ENCODE measurements at regions not wholly inside any gene's neighbourhood (a gene's known extent, or its start where the extent isn't known, plus 50 kb on each side); places are given as distances from the start of the nearest gene placed in this dataset.
A peak's percentile ranks its signal among the peaks of the same experiment; 100 is the strongest.

DNA sequence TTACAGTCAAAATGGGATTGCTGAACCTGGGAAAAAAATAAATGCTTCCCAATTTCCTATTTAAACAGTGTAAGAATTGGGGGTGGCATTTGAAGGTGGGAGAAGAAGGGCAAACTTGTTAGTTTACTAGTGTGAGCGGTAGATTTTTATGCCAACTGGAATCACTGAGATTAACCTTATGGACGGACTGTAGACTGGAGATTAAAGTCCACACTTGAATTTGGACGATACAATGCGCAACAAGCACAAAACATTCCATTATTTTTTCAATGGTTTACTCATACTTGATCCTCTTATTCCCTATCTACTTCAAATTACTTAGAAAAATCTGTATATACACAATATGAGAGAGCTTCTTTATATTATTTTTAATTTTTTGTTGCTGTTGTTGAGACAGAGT lies 269.6 kb upstream of the KLF14 start:
- no peak for DNase-seq

DNA sequence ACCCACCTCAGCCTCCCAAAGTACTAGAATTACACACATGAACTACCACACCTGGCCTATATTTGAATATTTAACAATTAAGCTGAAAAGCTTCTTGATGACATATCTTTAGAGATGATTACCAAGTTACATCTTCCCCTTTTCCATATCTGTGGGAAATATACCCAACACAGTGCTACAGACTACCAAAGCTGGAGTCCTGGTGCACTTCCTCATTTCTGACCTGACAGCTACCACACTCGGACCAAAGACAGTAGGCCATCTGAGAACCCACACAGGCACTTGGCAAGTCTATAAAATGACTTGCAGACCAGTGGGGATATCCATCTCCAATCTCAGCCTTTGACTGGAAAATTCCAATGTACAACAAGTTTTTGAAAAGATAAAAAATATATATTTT lies 270.4 kb upstream of the KLF14 start:
- no peak for DNase-seq

DNA sequence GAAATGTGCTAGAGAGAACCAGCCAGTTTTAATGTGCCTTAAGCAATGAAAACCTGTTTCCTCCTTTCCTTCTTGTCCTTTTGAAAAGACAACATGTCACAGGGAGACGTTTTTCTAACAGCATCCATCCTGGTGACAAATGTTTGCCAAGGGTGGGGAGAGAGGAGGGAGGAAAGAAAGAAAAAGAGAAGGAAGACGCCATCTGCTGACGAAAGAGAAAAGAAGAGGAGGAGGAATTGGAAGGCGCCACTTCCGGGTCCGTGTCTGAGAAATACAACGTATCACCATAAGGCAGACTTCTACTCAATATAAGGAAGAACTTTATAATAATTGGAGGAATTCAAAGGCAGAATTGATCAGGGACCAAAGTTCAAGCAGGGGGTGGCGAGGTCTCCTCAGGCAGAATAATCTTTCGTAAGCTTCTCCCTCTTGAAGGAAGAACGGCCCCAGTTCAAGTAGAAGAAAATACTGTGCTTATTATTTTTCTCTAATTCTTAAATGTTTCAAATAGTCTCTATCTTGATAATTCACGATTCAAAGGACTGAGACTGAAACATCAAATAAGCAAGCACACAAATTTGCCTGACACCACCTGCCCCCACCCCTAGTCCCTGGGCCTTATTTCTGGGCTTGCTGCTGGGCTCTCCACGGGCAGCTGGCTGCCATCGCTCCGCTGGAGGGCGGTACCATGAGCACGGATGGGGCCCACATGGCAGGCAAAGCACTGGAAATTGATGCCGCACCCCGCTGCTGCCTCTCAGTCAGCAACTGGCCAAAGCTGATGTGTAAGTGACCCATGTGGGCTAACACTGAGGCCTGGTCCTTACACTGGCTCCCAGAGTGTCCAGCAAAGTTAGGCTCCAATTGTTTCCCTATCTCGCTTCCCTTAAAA lies 273.7 kb upstream of the KLF14 start:
- DNase-seq = peak; percentile 51

DNA sequence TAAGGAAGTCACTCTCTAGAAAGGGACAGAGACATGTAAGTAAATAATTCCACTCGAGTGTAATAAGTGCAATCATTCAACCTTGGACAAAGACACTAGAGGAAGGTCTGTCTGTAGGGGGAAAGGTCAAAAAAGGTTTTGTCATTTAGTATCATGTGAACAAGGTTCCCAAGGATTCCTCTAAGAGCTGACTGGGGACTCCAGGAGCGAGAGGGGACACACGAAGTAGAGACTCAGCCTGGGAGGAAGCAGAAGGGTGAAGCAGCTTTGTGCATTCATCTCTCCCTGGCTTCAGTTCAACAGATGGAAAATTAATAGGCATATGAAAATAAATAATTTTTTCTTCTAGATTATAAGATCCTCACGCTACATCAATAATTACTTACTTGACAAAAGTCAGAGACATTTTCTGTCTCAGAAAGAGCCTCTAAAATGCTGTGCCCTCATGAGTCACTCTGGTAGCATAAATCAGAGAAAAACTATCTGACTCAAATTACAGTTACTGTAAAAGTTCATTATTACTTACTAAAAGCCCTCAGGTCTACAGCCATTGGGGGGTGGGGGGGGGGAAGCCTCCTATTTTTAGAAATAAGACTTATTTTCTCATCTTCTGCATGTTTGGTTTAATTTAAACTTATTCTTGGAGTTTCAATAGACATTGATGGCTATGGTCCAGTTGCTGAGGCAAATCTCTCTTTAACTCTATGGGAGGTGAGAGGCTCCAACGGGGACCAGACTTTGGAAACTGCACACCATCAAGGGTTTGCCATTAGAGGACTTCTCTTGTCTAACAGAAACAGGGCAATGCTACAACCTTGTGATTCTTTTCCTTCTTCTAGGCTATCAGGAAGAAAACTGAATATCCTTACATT lies 275.1 kb upstream of the KLF14 start:
- no peak for DNase-seq

DNA sequence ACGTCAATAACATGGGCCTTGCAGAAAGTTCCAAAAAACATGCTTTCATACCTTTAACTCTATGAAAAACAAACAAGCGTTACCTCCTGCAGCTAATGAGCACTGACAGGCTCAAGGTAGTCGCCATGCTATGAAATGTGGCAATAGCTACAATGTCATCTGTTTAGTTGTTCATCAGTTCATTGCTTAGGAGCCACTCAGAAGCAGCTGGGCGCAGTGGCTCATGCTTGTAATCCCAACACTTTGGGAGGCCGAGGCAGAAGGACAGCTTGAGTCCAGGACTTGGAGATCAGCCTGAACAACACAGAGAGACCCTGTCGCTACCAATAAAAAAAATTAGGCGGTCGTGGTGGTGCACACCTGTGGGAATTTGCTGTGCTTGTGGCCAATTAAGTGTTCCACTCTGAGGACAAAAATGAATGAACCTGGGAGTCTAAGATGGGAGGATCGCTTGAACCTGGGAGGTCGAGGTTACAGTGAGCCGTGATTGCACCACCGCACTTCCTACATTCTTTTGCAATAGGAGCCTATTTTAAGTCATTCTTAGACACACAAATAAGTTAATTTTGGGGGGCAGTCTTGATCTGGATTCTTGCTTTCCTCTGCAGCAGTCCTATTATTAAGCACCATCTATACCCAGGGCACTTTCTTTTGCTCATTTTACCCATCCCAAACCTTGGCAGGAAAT lies 276.2 kb upstream of the KLF14 start:
- no peak for DNase-seq

DNA sequence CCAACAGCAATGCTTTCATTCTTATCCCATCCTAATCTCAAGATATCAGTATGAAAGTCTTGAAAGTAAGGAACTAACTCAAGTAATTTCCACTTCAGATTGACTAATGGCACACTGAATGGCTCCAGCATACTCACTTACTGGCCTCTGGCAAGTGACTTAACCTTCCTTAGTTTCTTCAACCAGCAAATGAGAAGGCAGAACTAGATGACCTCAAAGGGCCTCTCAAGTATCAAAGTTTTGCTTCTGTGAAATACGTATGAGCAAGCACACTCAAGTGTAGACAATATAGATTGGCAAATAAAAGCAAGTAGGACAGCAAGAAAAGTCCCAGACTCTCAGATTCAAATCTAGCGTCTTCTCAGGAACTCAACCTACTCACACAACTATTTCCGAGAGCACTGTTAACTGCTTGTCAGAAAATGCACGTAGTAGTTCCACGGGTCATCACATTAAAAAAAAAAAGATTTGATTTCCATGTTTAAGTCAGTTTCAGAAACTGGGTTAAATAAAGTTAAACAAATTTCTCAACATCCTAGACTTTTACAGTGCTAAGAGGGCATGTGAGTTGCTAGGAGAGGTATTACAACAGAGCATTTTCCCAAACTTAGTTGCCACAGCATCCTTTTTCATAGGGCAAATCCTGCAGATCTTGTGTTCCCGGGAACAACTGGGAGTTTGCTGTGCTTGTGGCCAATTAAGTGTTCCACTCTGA lies 276.9 kb upstream of the KLF14 start:
- DNase-seq = no peak

DNA sequence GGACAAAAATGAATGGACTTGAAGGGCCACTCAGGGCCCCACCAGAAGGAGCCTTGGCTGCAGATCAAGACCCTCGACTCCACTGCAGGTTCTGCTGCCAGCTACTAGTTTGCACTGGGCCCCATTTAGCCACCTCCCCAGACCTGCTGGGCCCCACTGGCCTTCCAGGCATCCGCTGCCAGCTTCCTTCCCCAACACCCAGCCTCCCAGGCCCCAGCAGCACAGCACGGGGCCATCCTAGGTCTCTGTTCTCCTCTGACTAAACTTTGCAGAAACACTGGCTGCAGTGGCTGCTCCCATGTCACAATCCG lies 277.4 kb upstream of the KLF14 start:
- DNase-seq = peak; percentile 10

DNA sequence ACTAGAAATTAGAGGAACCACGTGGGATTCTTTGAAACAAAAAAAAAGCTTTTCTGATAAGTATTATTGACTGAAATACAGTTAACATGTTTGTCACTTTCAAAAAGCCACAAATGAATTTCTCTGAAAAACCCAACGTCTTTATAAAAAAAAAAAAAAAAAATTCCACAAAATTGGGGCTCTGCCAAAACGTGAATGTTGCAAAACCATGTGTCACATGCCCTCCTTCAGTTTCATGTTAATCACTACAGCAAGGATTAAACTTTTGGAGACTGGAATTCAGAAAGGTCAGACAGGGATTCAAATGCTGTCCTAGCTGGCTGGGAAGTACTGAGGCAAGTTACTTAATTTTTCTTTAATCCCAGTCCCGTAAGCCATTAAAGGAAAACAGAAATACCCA lies 278.0 kb upstream of the KLF14 start:
- DNase-seq = no peak

DNA sequence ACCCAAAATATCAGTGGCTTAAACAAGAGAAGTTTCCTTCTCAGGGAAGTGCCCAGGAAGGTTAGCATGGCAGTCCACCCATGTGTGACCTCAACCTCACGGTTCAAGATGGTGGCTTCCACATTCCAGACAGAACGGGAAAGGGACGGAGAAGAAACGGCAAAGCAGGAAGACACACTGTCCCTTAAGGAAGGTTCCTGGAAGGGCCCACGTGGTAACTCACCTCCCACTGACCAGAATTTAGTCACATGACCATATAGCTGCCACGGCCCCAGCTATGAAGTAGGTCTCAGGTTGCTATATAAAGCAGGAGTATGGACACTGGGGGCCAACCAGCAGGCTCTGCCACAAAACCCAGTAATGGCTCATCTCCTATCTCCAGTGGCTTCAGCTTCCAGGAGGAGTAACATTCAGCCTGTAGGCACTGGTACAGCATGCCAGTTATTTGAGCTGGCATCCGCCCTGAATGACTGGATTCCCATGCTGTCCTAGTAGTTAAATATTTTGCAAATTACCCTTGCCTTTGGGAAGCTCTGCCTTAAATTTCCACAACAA lies 278.5 kb upstream of the KLF14 start:
- no peak for DNase-seq

DNA sequence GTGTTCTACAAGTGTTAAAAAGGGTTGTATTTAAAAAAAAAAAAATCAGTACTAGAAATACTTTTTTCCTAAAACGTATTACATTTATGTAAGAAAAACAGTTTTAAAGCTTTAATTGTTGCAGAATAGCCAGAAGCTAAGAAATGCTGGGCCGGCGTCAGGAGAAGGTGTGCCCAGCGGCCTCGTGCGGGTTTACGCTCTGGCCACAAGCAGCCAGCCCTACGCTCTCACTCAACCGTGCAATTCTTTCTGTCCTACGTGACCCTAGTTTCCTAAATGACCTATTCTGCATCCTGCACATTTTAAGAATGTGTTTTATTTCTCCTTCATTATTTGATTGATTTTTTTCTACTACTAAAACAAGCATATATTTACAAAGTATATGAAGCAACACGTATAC lies 279.7 kb upstream of the KLF14 start:
- no peak for DNase-seq

DNA sequence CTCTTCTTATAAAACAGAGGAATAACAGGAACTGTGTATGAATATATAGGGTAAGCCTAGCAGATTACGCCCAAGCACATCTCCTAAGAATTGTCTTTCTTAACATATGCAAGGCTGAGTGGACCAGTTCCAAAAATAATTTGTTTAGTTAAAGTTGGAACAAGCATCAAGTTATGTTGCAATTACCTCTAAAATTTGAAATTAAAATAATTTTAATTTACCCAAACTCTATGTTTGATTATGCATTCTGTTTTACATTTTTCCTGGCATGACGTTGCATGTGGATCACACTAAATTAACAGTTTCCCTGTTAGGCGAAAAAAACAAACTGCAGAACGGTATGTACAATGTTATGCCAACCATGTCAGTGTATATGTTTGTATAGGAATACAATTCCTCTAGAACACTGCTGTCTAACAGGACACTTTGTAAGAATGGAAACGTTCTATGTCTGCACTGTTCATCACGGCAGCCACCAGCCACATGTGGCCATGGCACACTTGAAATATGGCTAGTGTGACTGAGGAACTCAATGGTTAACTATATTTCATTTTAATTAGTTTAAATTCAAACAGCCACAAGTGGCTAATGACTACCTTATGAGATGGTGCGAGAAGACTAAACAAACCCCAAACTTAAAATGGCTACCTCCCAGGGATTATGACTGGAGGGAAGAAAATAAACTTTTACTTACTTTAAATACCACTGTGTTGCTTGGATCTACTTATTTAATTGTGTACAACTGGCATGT lies 281.1 kb upstream of the KLF14 start:
- no peak for DNase-seq

DNA sequence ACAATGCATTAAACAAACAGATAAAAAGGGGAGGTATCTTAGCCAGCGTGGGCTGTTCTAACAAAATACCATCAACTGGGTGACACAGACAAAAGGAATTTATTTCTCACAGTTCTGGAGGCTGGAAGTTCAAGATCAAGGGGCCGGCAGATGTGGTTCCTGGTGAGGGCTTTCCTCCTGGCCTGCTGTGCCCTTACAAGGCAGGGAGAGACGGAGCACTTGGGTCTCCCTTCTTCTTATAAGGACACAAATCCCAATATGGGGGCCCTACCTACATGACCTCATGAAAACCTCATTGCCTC lies 281.6 kb upstream of the KLF14 start:
- no peak for DNase-seq

DNA sequence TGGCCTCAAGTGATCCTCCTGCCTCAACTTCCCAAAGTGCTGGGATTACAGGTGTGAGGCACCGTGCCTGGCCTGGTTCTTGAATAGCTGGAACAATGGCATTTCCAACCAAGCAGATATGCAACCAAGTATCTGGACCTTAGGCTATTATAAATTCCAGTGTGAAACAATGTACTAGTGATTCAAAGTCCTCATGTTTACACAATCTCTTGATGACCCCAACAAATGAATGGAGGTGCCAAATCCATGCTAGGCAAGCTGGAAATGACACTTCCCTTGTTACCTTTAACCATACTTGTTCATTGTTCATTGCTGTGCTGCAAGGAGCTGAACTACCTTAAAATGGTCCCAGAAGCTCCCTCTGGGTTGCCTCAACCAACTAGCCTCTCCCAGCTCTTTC lies 282.2 kb upstream of the KLF14 start:
- DNase-seq = no peak

DNA sequence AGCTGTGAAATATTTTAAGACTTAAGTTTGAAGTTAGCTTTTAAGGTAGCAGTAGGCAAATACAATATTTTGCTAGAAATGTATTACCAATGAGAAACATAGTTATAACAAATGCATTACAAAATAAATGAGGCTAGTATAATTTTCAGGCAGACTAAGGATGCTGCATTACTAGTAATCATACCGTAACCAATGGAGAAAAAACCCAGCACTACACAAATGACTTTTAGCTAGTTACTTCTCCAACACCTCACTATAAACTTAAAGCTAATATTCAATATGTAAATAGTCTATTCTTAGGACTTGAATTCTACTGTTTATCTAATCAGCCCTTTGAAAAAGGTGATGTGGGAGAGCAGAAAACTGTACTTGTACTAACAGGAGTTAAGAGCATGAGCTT lies 285.3 kb upstream of the KLF14 start:
- DNase-seq = no peak

DNA sequence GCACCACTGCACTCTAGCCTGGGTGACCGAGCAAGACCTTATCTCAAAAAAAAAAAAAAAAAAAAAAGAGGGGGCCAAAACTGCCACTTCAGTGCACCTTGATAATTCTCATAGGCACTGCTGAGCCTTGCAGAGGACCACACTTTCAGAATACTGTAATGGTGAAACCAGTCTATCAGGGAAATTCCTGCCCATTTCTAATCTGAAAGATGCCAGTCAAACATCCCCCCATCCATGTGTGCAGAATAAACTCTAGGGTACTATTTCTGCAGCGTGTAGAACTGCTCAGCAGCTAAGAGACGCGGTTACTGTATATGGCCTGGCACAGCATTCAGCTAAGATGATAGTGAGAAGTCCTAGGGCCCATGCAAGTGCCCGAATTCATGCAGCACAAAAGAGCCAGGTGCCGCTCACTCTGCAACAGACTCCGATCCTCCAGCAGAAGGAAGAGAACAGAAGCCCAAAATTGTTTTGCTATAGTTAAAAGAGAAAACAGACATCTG lies 286.8 kb upstream of the KLF14 start:
- no peak for DNase-seq

DNA sequence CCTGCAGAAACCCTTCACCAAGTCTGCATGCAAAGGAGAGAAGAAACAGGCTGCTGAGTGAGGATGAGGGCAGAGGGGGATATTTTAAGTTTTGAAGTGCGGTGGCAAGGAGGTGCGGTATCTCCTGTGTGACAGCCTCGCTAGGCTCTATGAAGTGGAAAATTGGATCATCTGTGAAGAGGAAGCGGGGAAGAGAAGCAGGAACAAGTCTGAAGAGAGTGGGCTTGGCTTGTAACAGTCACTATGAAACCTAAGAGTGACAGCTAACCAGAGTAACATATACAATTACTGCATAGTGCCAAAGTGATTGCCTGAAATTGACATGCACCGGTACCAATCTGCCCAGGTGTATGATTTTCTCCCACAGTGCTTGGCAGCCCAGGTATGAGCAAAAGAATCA lies 287.5 kb upstream of the KLF14 start:
- DNase-seq = no peak

DNA sequence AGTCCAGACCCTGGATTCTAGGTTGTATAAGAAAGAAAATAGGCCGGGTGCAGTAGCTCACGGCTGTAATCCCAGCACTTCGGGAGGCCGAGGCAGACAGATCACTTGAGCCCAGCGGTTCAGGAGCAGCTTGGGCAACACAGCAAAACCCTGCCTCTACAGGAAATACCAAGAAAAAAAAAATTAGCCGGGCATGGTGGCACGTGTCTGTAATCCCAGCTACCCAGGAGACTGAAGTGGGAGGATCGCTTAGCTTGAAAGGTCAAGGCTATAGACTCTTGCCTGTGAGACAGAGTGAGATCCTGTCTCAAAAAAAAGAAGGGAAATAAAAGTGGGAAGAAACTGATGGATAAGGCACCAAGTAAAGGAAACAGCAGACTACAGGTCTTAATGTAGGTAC lies 287.9 kb upstream of the KLF14 start:
- DNase-seq = no peak

DNA sequence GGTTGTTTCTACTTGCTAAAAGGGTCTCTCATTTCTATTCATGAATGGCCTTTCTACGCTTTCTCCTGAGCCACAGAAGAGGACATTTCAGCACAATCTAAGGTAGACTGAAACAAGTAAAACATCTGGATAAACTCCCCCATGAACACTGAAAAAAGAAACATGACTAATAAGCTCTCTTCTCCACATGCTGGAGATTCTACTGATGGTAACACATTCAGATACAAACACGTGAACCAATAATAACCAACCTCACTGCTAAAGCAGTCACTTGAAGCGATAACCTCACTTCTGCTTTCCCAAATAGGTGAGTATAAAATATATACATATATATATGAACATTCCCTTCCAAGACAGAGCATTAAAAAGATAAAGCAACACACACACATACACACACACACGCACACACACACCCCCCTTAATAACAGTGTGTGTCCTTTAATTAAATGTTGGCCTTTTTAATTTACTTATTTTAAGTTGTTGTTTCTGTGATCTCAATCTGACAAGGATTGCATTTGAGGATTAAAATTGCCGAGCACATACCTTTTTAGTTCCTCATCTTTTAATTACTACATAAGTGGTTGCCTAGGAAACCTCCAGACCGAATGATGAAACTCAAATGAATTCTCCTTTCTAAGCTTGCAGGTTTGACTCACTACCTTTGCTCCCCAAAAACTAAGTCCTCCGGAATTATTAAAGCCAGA lies 292.4 kb upstream of the KLF14 start:
- DNase-seq = no peak

DNA sequence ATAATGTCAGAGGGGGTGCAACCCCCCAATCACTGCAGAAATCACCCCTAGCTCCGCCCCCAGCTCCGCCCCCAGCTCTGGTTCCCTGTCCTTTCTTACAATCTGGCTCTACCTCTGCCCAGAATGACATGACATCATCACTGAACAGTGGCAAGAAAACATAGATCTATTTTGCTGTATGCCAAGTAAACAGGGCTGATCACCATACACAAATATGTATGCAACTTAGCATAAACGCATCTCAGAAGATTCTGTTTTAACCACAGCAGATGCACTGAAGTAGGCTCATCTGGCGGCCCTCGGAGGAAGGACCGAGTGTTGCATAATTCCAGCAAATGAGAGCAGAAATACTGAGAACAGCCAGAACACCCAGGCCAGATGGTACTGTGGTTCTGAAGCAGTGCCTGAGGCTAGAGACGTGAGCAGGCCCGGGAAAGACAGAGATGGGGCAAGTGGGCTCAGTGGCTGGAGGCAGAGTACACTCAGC lies 293.3 kb upstream of the KLF14 start:
- no peak for DNase-seq

DNA sequence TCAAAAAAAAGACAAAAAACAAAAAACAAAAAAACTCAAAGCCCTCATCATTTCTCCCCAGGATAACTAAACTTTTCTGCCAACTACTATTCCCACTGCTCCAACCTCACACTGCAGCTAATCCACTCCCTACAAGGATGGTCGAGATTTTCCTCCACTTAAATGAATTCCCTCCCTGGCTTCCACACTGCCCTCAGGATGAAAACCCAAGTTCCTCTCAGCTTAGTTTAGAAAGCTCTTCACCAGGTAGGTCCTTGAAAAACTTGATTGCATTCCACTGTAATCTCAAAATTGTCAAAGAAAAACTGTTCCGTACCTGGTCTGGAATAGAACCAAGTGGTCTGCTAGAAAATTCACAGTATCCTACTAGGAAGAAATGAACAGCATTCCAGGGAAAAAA lies 294.3 kb upstream of the KLF14 start:
- no peak for DNase-seq

DNA sequence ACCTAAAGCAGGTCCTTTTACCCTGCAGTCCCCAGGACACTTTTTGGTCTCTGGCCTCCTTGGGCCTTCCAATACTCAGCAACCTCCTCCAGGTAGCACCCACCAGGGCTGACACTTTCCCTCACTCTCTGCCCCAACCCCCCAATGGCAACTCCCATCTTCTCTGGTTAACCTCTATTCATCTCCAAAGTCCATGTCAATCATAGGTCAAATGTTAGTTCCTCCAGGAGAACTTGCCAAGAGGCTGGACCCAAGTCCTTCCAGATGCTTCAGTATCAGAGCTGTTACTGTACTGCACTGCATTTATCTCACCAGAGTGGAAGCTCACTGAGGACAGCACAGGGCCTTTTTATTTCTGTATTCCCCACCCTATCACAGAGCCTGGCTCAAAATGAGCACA lies 295.0 kb upstream of the KLF14 start:
- no peak for DNase-seq
